Activated T-helper 2 cell treated with anti-CD3 and anti-CD28 coated beads, Interferon-gamma antibody, Interleukin-2, Interleukin-4, amounts not matched to agents 10 μg/mL and 5 μg/mL and 100 μg/mL, durations not matched to agents 14 hours and 24 hours and 36 hours (primary cell): ENCODE measurements at regions not wholly inside any gene's neighbourhood (a gene's known extent, or its start where the extent isn't known, plus 50 kb on each side); places are given as distances from the start of the nearest gene placed in this dataset.
A peak's percentile ranks its signal among the peaks of the same experiment; 100 is the strongest.

Source experiments
- DNase-seq: peaks from one replicate; pipeline ENCODE4 v3.0.0; 2021; ENCODE audit warnings: low spot score
- H3K27ac Mint-ChIP-seq: one replicate; pipeline ENCODE4 v1.8.0; 2021; ENCODE audit warnings: mixed read lengths
- H3K27me3 Mint-ChIP-seq: one replicate; pipeline ENCODE4 v1.8.0; 2021; ENCODE audit warnings: low read depth, mixed read lengths
- H3K36me3 Mint-ChIP-seq: one replicate; pipeline ENCODE4 v1.8.0; 2021; ENCODE audit warnings: low read depth, mixed read lengths
- H3K4me1 Mint-ChIP-seq: one replicate; pipeline ENCODE4 v1.8.0; 2021; ENCODE audit warnings: low read depth, mixed read lengths
- H3K4me3 Mint-ChIP-seq: one replicate; pipeline ENCODE4 v1.8.0; 2021; ENCODE audit warnings: low read depth, mild to moderate bottlenecking, moderate library complexity, mixed read lengths
- H3K9me3 Mint-ChIP-seq: one replicate; pipeline ENCODE4 v1.8.0; 2021; ENCODE audit warnings: mixed read lengths
- intact Hi-C: fragments of 100-400 bp; cut with micrococcal nuclease; formaldehyde crosslinking; loops from one replicate; pipeline ENCODE4 v1.15.1; 2023

GRCh38 chr7:142698429-142698828 is 50.8 kb upstream of the PRSS1 start:
- no peaks in the 10 kb centered on the region for H3K36me3 Mint-ChIP-seq
- no peak for DNase-seq
- no peak overlapping the region for H3K4me3 Mint-ChIP-seq
- no peak overlapping the region for H3K27ac Mint-ChIP-seq
- H3K4me1 Mint-ChIP-seq = peaks cover 28% of the 10 kb centered on the region
- peaks cover 4% of the 10 kb centered on the region for H3K27me3 Mint-ChIP-seq
- intact Hi-C loops = no loop called here
- H3K9me3 Mint-ChIP-seq = no peaks in the 10 kb centered on the region

GRCh38 chr7:142697270-142697669 is 52.0 kb upstream of the PRSS1 start:
- Mint-ChIP-seq H3K9me3 (no peaks in the 10 kb centered on the region), H3K36me3 (no peaks in the 10 kb centered on the region), H3K4me3 (no peak overlapping the region), H3K27ac (no peak overlapping the region), H3K4me1 (peaks cover 24% of the 10 kb centered on the region), H3K27me3 (peaks cover 4% of the 10 kb centered on the region)
- no peak for DNase-seq
- intact Hi-C loops = no loop called here

- intact Hi-C loops = no loop called here
- H3K27ac Mint-ChIP-seq = no peak overlapping the region
- no peak for DNase-seq
- H3K27me3 Mint-ChIP-seq = peaks cover 4% of the 10 kb centered on the region
- no peaks in the 10 kb centered on the region for H3K9me3 Mint-ChIP-seq
- peaks cover 24% of the 10 kb centered on the region for H3K4me1 Mint-ChIP-seq
- no peak overlapping the region for H3K4me3 Mint-ChIP-seq
- no peaks in the 10 kb centered on the region for H3K36me3 Mint-ChIP-seq
Observed at GRCh38 chr7:142696456-142697179, 52.7 kb upstream of the PRSS1 start.

- Mint-ChIP-seq H3K27ac (no peak overlapping the region), H3K36me3 (no peaks in the 10 kb centered on the region), H3K9me3 (no peaks in the 10 kb centered on the region), H3K4me1 (peaks cover 18% of the 10 kb centered on the region), H3K27me3 (peaks cover 4% of the 10 kb centered on the region), H3K4me3 (no peak overlapping the region)
- intact Hi-C loops = no loop called here
- DNase-seq = no peak
Observed at GRCh38 chr7:142693911-142694310, 55.4 kb upstream of the PRSS1 start.

GRCh38 chr7:142690554-142691182 is 58.6 kb upstream of the PRSS1 start:
- Mint-ChIP-seq H3K36me3 (no peaks in the 10 kb centered on the region), H3K27me3 (no peaks in the 10 kb centered on the region), H3K4me3 (no peak overlapping the region), H3K9me3 (no peaks in the 10 kb centered on the region), H3K27ac (peak overlapping the region; percentile 52), H3K4me1 (peaks cover 23% of the 10 kb centered on the region)
- intact Hi-C loops = no loop called here
- DNase-seq = no peak

GRCh38 chr7:142689439-142690120 is 59.7 kb upstream of the PRSS1 start:
- H3K27me3 Mint-ChIP-seq = no peaks in the 10 kb centered on the region
- intact Hi-C loops = no loop called here
- H3K9me3 Mint-ChIP-seq = no peaks in the 10 kb centered on the region
- no peak overlapping the region for H3K4me3 Mint-ChIP-seq
- H3K27ac Mint-ChIP-seq = no peak overlapping the region
- H3K4me1 Mint-ChIP-seq = peaks cover 17% of the 10 kb centered on the region
- no peak for DNase-seq
- H3K36me3 Mint-ChIP-seq = no peaks in the 10 kb centered on the region

- intact Hi-C loops = no loop called here
- peaks cover 2% of the 10 kb centered on the region for H3K27me3 Mint-ChIP-seq
- H3K36me3 Mint-ChIP-seq = no peaks in the 10 kb centered on the region
- no peak overlapping the region for H3K4me3 Mint-ChIP-seq
- no peak for DNase-seq
- H3K4me1 Mint-ChIP-seq = peaks cover 16% of the 10 kb centered on the region
- H3K27ac Mint-ChIP-seq = no peak overlapping the region
- H3K9me3 Mint-ChIP-seq = no peaks in the 10 kb centered on the region
Observed at GRCh38 chr7:142685877-142686508, 63.3 kb upstream of the PRSS1 start.

- H3K4me1 Mint-ChIP-seq = peaks cover 7% of the 10 kb centered on the region
- H3K27me3 Mint-ChIP-seq = peaks cover 2% of the 10 kb centered on the region
- intact Hi-C loops = no loop called here
- H3K9me3 Mint-ChIP-seq = peaks cover 5% of the 10 kb centered on the region
- H3K27ac Mint-ChIP-seq = no peak overlapping the region
- no peak for DNase-seq
- no peaks in the 10 kb centered on the region for H3K36me3 Mint-ChIP-seq
- no peak overlapping the region for H3K4me3 Mint-ChIP-seq
Observed at GRCh38 chr7:142681314-142682092, 67.8 kb upstream of the PRSS1 start.

- Mint-ChIP-seq H3K36me3 (no peaks in the 10 kb centered on the region), H3K4me3 (no peak overlapping the region), H3K27me3 (no peaks in the 10 kb centered on the region), H3K4me1 (peaks cover 26% of the 10 kb centered on the region), H3K9me3 (no peaks in the 10 kb centered on the region), H3K27ac (no peak overlapping the region)
- intact Hi-C loops = no loop called here
- DNase-seq = no peak
Observed at GRCh38 chr7:142671506-142671905, 77.8 kb upstream of the PRSS1 start.

GRCh38 chr7:142670511-142670910 is 78.8 kb upstream of the PRSS1 start:
- no peaks in the 10 kb centered on the region for H3K9me3 Mint-ChIP-seq
- no peaks in the 10 kb centered on the region for H3K36me3 Mint-ChIP-seq
- peak overlapping the region; percentile 7 for H3K4me3 Mint-ChIP-seq
- H3K27ac Mint-ChIP-seq = no peak overlapping the region
- H3K27me3 Mint-ChIP-seq = no peaks in the 10 kb centered on the region
- no peak for DNase-seq
- intact Hi-C loops = no loop called here
- peaks cover 26% of the 10 kb centered on the region for H3K4me1 Mint-ChIP-seq

- intact Hi-C loops = loop anchor here (1.0 to 5.0 kb wide), 4 partner anchors 37 to 142 kb away; no protein-coding TSS in a partner anchor
- Mint-ChIP-seq H3K9me3 (no peaks in the 10 kb centered on the region), H3K27me3 (no peaks in the 10 kb centered on the region), H3K27ac (no peak overlapping the region), H3K4me3 (no peak overlapping the region), H3K4me1 (peaks cover 26% of the 10 kb centered on the region), H3K36me3 (no peaks in the 10 kb centered on the region)
- DNase-seq = no peak
Observed at GRCh38 chr7:142669074-142669654, 80.1 kb upstream of the PRSS1 start.

GRCh38 chr7:142668495-142668894 is 80.8 kb upstream of the PRSS1 start:
- intact Hi-C loops = loop anchor here (5.0 kb wide), 2 partner anchors 36 to 44 kb away; no protein-coding TSS in a partner anchor
- H3K27me3 Mint-ChIP-seq = peaks cover 3% of the 10 kb centered on the region
- no peaks in the 10 kb centered on the region for H3K36me3 Mint-ChIP-seq
- no peak for DNase-seq
- peaks cover 26% of the 10 kb centered on the region for H3K4me1 Mint-ChIP-seq
- H3K4me3 Mint-ChIP-seq = no peak overlapping the region
- no peaks in the 10 kb centered on the region for H3K9me3 Mint-ChIP-seq
- H3K27ac Mint-ChIP-seq = no peak overlapping the region
